ENCODE measurements at regions not wholly inside any gene's neighbourhood (a gene's known extent, or its start where the extent isn't known, plus 50 kb on each side); places are given as distances from the start of the nearest gene placed in this dataset.
A peak's percentile ranks its signal among the peaks of the same experiment; 100 is the strongest.

DNA sequence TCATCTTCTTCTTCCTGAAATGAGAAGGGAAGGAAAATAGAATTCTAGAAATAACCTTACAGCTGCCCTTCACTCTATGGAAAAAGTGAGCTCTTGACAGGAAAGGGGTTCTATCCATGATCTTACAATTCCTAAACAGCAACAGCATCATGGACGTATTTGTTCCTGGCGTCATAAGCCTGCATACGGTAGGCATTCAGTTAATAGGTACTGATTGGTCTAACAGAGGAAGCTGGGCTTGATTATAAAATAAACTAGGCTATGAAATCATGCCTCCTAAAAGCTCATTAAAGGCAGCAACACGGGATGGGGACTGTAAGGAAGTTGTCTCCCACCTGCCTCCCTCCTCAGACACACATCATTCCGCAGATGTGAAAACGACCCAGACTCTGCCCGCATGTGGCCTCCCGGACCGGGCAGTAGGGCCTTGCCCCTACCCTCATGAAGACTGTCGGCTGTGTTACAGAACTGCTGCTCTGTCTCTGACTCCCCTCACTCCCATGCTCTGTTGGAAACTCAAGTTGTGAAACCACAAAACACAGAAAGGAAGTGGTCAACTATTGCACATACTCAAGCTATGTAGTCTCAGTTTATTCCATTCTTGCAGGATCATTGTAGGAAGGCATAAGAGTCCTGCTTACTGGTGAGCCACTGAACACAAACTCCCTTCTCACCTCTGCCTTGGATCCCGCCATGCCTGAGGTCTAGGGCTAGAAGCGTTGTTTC, 129.8 kb downstream of the DLEU7 start:
- BruUV-seq (replicated peaks): no TSS peak
- intact Hi-C loops (cut with micrococcal nuclease): no loop called here
- Histone ChIP-seq H2AK9ac (replicated peaks; ENCODE audit: low read depth, low read length, poor library complexity) (no peak overlapping the region), H3K4me1 (ENCODE audit: control insufficient read depth, insufficient read depth, low read length) (no peaks in the 10 kb centered on the region; the same call in 1 of the 2 replicates), H3K27me3 (ENCODE audit: control insufficient read depth, insufficient read depth, low read length) (peaks cover 8% of the 10 kb centered on the region), H3K18ac (ENCODE audit: low read depth, low read length) (no peak overlapping the region), H4K91ac (ENCODE audit: insufficient read depth, low read depth, low read length) (no peak overlapping the region), H3K9me1 (ENCODE audit: insufficient read depth, low read length) (no peaks in the 10 kb centered on the region), H3K4me3 (ENCODE audit: insufficient read depth, low read depth, low read length) (no peak overlapping the region), H3K9me3 (ENCODE audit: control insufficient read depth, insufficient read depth, low read length) (no peaks in the 10 kb centered on the region), H2BK120ac (ENCODE audit: low read depth, low read length) (no peak overlapping the region), H2BK20ac (ENCODE audit: low read depth, low read length) (no peak overlapping the region), H3K27ac (ENCODE audit: insufficient read depth, low read length) (no peak overlapping the region), H4K8ac (ENCODE audit: low read depth in 2 of 2, low read length in 2 of 2) (no peak overlapping the region), H3K56ac (ENCODE audit: extremely low read depth, insufficient read depth, low read length) (no peak overlapping the region), H2BK15ac (ENCODE audit: low read depth, low read length) (no peak overlapping the region), H2AFZ (replicated peaks; ENCODE audit: low read length, poor library complexity) (no peak overlapping the region), H3K23ac (ENCODE audit: low read depth, low read length) (no peak overlapping the region), H4K20me1 (ENCODE audit: insufficient read depth, low read length) (no peaks in the 10 kb centered on the region), H3K36me3 (ENCODE audit: control insufficient read depth, insufficient read depth, low read length) (no peaks in the 10 kb centered on the region), H3K14ac (replicated peaks; ENCODE audit: low read depth, low read length) (no peak overlapping the region), H3K9ac (ENCODE audit: low read depth, low read length) (no peak overlapping the region), H2AK5ac (ENCODE audit: low read depth, low read length) (no peak overlapping the region), H3K4me2 (ENCODE audit: low read depth, low read length) (no peak overlapping the region), H3K79me1 (ENCODE audit: low read depth in 1 of 2, low read length in 2 of 2) (no peaks in the 10 kb centered on the region), H3K4ac (ENCODE audit: low read depth, low read length) (no peak overlapping the region), H2BK5ac (ENCODE audit: low read depth, low read length, poor library complexity, severe bottlenecking) (no peak overlapping the region), H4K5ac (ENCODE audit: low read depth, low read length) (no peak overlapping the region)
- DNase-seq (peak; percentile 59), ATAC-seq (ENCODE audit: low read depth) (0 out of 2 replicates have a peak, but pooled peaks have one; percentile 11)
- POLR2A ChIA-PET (ENCODE audit: unreplicated experiment): no interaction called here
- in situ Hi-C loops (cut with MboI; ENCODE audit: low sequenced_read_pairs): no loop called here
- CTCF ChIA-PET: no interaction called here
- 40% methylated on average over 1 of the region's 12 CpGs; no CpG with 5 or more reads in 1 of the 2 experiments for WGBS, 2 experiments (ENCODE audit: extremely low coverage in 2 of 2, insufficient read length in 1 of 2)
- peak; percentile 76 for TF ChIP-seq CEBPB (IDR thresholded peaks at IDR 0.05; ENCODE audit: low read depth, low read length)
- TF ChIP-seq RAD21 (IDR thresholded peaks at IDR 0.05; ENCODE audit: low read length): no peak
- TF ChIP-seq, protein P1, sequence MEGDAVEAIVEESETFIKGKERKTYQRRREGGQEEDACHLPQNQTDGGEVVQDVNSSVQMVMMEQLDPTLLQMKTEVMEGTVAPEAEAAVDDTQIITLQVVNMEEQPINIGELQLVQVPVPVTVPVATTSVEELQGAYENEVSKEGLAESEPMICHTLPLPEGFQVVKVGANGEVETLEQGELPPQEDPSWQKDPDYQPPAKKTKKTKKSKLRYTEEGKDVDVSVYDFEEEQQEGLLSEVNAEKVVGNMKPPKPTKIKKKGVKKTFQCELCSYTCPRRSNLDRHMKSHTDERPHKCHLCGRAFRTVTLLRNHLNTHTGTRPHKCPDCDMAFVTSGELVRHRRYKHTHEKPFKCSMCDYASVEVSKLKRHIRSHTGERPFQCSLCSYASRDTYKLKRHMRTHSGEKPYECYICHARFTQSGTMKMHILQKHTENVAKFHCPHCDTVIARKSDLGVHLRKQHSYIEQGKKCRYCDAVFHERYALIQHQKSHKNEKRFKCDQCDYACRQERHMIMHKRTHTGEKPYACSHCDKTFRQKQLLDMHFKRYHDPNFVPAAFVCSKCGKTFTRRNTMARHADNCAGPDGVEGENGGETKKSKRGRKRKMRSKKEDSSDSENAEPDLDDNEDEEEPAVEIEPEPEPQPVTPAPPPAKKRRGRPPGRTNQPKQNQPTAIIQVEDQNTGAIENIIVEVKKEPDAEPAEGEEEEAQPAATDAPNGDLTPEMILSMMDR (conservative IDR thresholded peaks at IDR 0.05; ENCODE audit: low read depth, low read length): no peak
- TF ChIP-seq POLR2A (IDR thresholded peaks at IDR 0.05; ENCODE audit: low read depth, low read length): no peak
- TF ChIP-seq FOS (IDR thresholded peaks at IDR 0.05; ENCODE audit: low read depth, low read length): no peak
- dilution Hi-C loops (cut with HindIII; ENCODE audit: low sequenced_read_pairs, unreplicated experiment): no loop called here
